C4-2B (cell line): ENCODE measurements at regions not wholly inside any gene's neighbourhood (a gene's known extent, or its start where the extent isn't known, plus 50 kb on each side); places are given as distances from the start of the nearest gene placed in this dataset.

Experiments
- ZFX ChIP-seq: fragments of 450-650 bp; IDR thresholded peaks from 2 replicates; pipeline ENCODE4 v1.6.1; 2017
- TF ChIP-seq, protein P1 (sequence below): fragments of 450-650 bp; conservative IDR thresholded peaks from 2 replicates; pipeline ENCODE4 v1.5.1; 2017; ENCODE audit warnings: mild to moderate bottlenecking

DNA sequence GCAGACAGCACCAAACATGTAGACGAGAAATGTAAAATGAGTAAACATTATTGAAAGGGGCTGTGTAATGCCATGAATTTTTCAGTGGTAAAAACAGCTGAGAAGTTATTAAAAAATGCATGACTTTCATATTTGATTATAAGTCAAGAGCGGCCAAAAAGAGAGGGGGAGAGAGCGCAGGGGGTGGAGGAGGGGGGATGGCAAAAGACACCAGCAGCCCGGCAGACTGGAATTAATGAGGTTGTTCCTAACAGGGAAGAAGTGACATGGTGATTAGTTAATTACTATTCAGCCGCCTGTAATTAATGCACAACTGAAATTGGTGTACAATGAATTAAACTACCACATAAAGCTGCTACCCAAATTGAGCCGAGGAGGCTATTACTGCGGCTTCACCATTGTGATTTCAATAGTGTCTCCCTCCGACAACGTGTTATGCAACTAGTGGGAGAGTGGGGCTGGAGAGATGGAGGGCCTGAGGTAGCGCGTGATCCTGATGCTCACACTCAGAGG lies 89.1 kb upstream of the VSTM2B start:
- TF ChIP-seq, protein P1, sequence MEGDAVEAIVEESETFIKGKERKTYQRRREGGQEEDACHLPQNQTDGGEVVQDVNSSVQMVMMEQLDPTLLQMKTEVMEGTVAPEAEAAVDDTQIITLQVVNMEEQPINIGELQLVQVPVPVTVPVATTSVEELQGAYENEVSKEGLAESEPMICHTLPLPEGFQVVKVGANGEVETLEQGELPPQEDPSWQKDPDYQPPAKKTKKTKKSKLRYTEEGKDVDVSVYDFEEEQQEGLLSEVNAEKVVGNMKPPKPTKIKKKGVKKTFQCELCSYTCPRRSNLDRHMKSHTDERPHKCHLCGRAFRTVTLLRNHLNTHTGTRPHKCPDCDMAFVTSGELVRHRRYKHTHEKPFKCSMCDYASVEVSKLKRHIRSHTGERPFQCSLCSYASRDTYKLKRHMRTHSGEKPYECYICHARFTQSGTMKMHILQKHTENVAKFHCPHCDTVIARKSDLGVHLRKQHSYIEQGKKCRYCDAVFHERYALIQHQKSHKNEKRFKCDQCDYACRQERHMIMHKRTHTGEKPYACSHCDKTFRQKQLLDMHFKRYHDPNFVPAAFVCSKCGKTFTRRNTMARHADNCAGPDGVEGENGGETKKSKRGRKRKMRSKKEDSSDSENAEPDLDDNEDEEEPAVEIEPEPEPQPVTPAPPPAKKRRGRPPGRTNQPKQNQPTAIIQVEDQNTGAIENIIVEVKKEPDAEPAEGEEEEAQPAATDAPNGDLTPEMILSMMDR = no peak
- TF ChIP-seq ZFX = no peak
